Type B pancreatic cell (in vitro differentiated cells): ENCODE measurements at regions not wholly inside any gene's neighbourhood (a gene's known extent, or its start where the extent isn't known, plus 50 kb on each side); places are given as distances from the start of the nearest gene placed in this dataset.

Experiments
- DNase-seq: peaks from one replicate; pipeline ENCODE4 v3.0.0; 2021; ENCODE audit warnings: mixed read lengths; ENCODE audit not compliant: unreplicated experiment; ENCODE audit errors: extremely low spot score
- H3K27ac Mint-ChIP-seq: 2 replicates; pipeline ENCODE4 v1.8.0; 2021; ENCODE audit warnings: mild to moderate bottlenecking, mixed read lengths
- H3K27me3 Mint-ChIP-seq: 2 replicates; pipeline ENCODE4 v1.8.0; 2021; ENCODE audit warnings: mixed read lengths
- H3K36me3 Mint-ChIP-seq: 2 replicates; pipeline ENCODE4 v1.8.0; 2021; ENCODE audit warnings: mixed read lengths
- H3K4me1 Mint-ChIP-seq: one replicate; pipeline ENCODE4 v1.8.0; 2021; ENCODE audit warnings: mixed read lengths; ENCODE audit not compliant: unreplicated experiment
- H3K4me3 Mint-ChIP-seq: 2 replicates; pipeline ENCODE4 v1.8.0; 2021; ENCODE audit warnings: mild to moderate bottlenecking, mixed read lengths
- H3K9me3 Mint-ChIP-seq: 2 replicates; pipeline ENCODE4 v1.8.0; 2021; ENCODE audit warnings: mixed read lengths
- CTCF ChIP-seq: fragments of 200-600 bp; sonication (generic); conservative IDR thresholded peaks from 2 replicates; pipeline ENCODE4 v1.5.0; 2021; ENCODE audit warnings: antibody characterized with exemption, mild to moderate bottlenecking

- Mint-ChIP-seq H3K27ac (no peak overlapping the region), H3K36me3 (no peaks in the 10 kb centered on the region), H3K27me3 (no peaks in the 10 kb centered on the region), H3K4me3 (no peak overlapping the region), H3K4me1 (no peaks in the 10 kb centered on the region), H3K9me3 (no peaks in the 10 kb centered on the region)
- no peak for TF ChIP-seq CTCF
- DNase-seq: no peak
These were observed 495.3 kb downstream of the BMP2 start for GRCh38 chr20:7262803-7263202.

GRCh38 chr20:7264137-7264536 lies 496.7 kb downstream of the BMP2 start:
- no peak for TF ChIP-seq CTCF
- Mint-ChIP-seq H3K36me3 (no peaks in the 10 kb centered on the region), H3K4me3 (no peak overlapping the region), H3K27me3 (no peaks in the 10 kb centered on the region), H3K4me1 (peaks cover under 1% of the 10 kb centered on the region), H3K9me3 (no peaks in the 10 kb centered on the region), H3K27ac (no peak overlapping the region)
- DNase-seq: no peak

GRCh38 chr20:7269452-7269851 lies 502.0 kb downstream of the BMP2 start:
- DNase-seq: no peak
- Mint-ChIP-seq H3K9me3 (no peaks in the 10 kb centered on the region), H3K4me1 (peaks cover 14% of the 10 kb centered on the region), H3K4me3 (no peak overlapping the region), H3K27me3 (peaks cover 2% of the 10 kb centered on the region), H3K27ac (no peak overlapping the region), H3K36me3 (no peaks in the 10 kb centered on the region)
- TF ChIP-seq CTCF: no peak

GRCh38 chr20:7272512-7272911 lies 505.0 kb downstream of the BMP2 start:
- no peak for DNase-seq

GRCh38 chr20:7274870-7275269 lies 507.4 kb downstream of the BMP2 start:
- Mint-ChIP-seq H3K9me3 (peaks cover 4% of the 10 kb centered on the region), H3K4me3 (no peak overlapping the region), H3K27ac (no peak overlapping the region), H3K27me3 (peaks cover 2% of the 10 kb centered on the region), H3K36me3 (no peaks in the 10 kb centered on the region), H3K4me1 (peaks cover 8% of the 10 kb centered on the region)
- DNase-seq: no peak
- no peak for TF ChIP-seq CTCF

More at GRCh38 chr20:7272512-7272911, 505.0 kb downstream of the BMP2 start:
- peaks cover 4% of the 10 kb centered on the region for H3K9me3 Mint-ChIP-seq
- H3K36me3 Mint-ChIP-seq: no peaks in the 10 kb centered on the region
- H3K4me3 Mint-ChIP-seq: no peak overlapping the region
- H3K4me1 Mint-ChIP-seq: peaks cover 14% of the 10 kb centered on the region
- peak; percentile 65 for TF ChIP-seq CTCF
- H3K27me3 Mint-ChIP-seq: peaks cover 2% of the 10 kb centered on the region
- H3K27ac Mint-ChIP-seq: no peak overlapping the region

- no peak for DNase-seq
- no peak overlapping the region for H3K27ac Mint-ChIP-seq
- peaks cover 7% of the 10 kb centered on the region for H3K4me1 Mint-ChIP-seq
- TF ChIP-seq CTCF: no peak
- H3K36me3 Mint-ChIP-seq: no peaks in the 10 kb centered on the region
- H3K9me3 Mint-ChIP-seq: peaks cover 4% of the 10 kb centered on the region
- no peak overlapping the region for H3K4me3 Mint-ChIP-seq
- peaks cover 2% of the 10 kb centered on the region for H3K27me3 Mint-ChIP-seq
These were observed 508.3 kb downstream of the BMP2 start for GRCh38 chr20:7275645-7276237.
